GM21786 (cell line): ENCODE measurements at regions not wholly inside any gene's neighbourhood (a gene's known extent, or its start where the extent isn't known, plus 50 kb on each side); places are given as distances from the start of the nearest gene placed in this dataset.

Source experiments
- ATAC-seq: cut with Tn5 transposase; IDR thresholded peaks from one replicate; pipeline ENCODE4 v1.9.1; 2021; ENCODE audit not compliant: unreplicated experiment

- ATAC-seq: no peak
These were observed 812.3 kb downstream of the PDHA2 start for GRCh38 chr4:96652158-96652557.

- ATAC-seq: no peak
These were observed 812.9 kb downstream of the PDHA2 start for GRCh38 chr4:96652821-96653220.

- ATAC-seq: no peak
These were observed 814.2 kb downstream of the PDHA2 start for GRCh38 chr4:96654045-96654444.

- no peak for ATAC-seq
These were observed 830.5 kb downstream of the PDHA2 start for GRCh38 chr4:96670381-96670780.

- no peak for ATAC-seq
These were observed 835.5 kb downstream of the PDHA2 start for GRCh38 chr4:96675416-96675815.

- no peak for ATAC-seq
These were observed 836.0 kb downstream of the PDHA2 start for GRCh38 chr4:96675896-96676295.

GRCh38 chr4:96676754-96677435 lies 837.0 kb downstream of the PDHA2 start:
- no peak for ATAC-seq

- no peak for ATAC-seq
These were observed 837.6 kb downstream of the PDHA2 start for GRCh38 chr4:96677499-96677898.

- no peak for ATAC-seq
These were observed 841.3 kb downstream of the PDHA2 start for GRCh38 chr4:96681218-96681617.

- ATAC-seq: no peak
These were observed 845.8 kb downstream of the PDHA2 start for GRCh38 chr4:96685691-96686090.

- ATAC-seq: no peak
These were observed 851.6 kb downstream of the PDHA2 start for GRCh38 chr4:96691521-96691920.

GRCh38 chr4:96698831-96699230 lies 858.9 kb downstream of the PDHA2 start:
- ATAC-seq: no peak

- no peak for ATAC-seq
These were observed 863.4 kb downstream of the PDHA2 start for GRCh38 chr4:96703265-96703664.

GRCh38 chr4:96708766-96709165 lies 868.9 kb downstream of the PDHA2 start:
- no peak for ATAC-seq

GRCh38 chr4:96713271-96713850 lies 873.5 kb downstream of the PDHA2 start:
- no peak for ATAC-seq

- ATAC-seq: no peak
These were observed 889.7 kb downstream of the PDHA2 start for GRCh38 chr4:96729641-96730040.

GRCh38 chr4:96730432-96730831 lies 890.5 kb downstream of the PDHA2 start:
- no peak for ATAC-seq

- no peak for ATAC-seq
These were observed 896.5 kb downstream of the PDHA2 start for GRCh38 chr4:96736352-96736889.

- ATAC-seq: no peak
These were observed 899.2 kb downstream of the PDHA2 start for GRCh38 chr4:96739101-96739500.

- no peak for ATAC-seq
These were observed 902.6 kb downstream of the PDHA2 start for GRCh38 chr4:96742332-96743014.

GRCh38 chr4:96744676-96745075 lies 904.8 kb downstream of the PDHA2 start:
- ATAC-seq: no peak

- ATAC-seq: no peak
These were observed 913.3 kb downstream of the PDHA2 start for GRCh38 chr4:96753216-96753615.
